ENCODE measurements at regions not wholly inside any gene's neighbourhood (a gene's known extent, or its start where the extent isn't known, plus 50 kb on each side); places are given as distances from the start of the nearest gene placed in this dataset.

- no peaks in the 10 kb centered on the region for H3K9me3 ChIP-seq
- in situ Hi-C loops (cut with MboI; ENCODE audit: low pct_ligation_motif_present in 1 of 4, low pct_unique_long_range_greater_than_20kb in 1 of 4, low sequenced_read_pairs in 3 of 4): no loop called here
- H3K4me3 ChIP-seq: no peak overlapping the region
- WGBS, 2 donors (ENCODE audit: low coverage in 1 of 2): 63% methylated on average over 4 to 7 of the region's 7 CpGs
- intact Hi-C loops (cut with DNase I; ENCODE audit: low total_unique reads): no loop called here
- no peak for DNase-seq
- H3K4me1 ChIP-seq: no peaks in the 10 kb centered on the region
- H3K36me3 ChIP-seq: no peaks in the 10 kb centered on the region
- no peak overlapping the region for H3K27ac ChIP-seq
- TF ChIP-seq POLR2AphosphoS5 (IDR thresholded peaks at IDR 0.05) (no peak), POLR2A (IDR thresholded peaks at IDR 0.05) (no peak), CTCF (IDR thresholded peaks at IDR 0.05) (no peak), EP300 (IDR thresholded peaks at IDR 0.05; ENCODE audit: low read depth) (no peak)
- H3K27me3 ChIP-seq: no peaks in the 10 kb centered on the region
These were observed 120.7 kb upstream of the TMPRSS15 start for GRCh38 chr21:18524097-18524880.

- no peaks in the 10 kb centered on the region for H3K9me3 ChIP-seq
- no peaks in the 10 kb centered on the region for H3K27me3 ChIP-seq
- TF ChIP-seq POLR2A (IDR thresholded peaks at IDR 0.05) (no peak), POLR2AphosphoS5 (IDR thresholded peaks at IDR 0.05) (no peak), CTCF (IDR thresholded peaks at IDR 0.05) (no peak), EP300 (IDR thresholded peaks at IDR 0.05; ENCODE audit: low read depth) (no peak)
- no peak overlapping the region for H3K4me3 ChIP-seq
- no peak for DNase-seq
- intact Hi-C loops (cut with DNase I; ENCODE audit: low total_unique reads) (no loop called here), in situ Hi-C loops (cut with MboI; ENCODE audit: low pct_ligation_motif_present in 1 of 4, low pct_unique_long_range_greater_than_20kb in 1 of 4, low sequenced_read_pairs in 3 of 4) (no loop called here)
- H3K36me3 ChIP-seq: no peaks in the 10 kb centered on the region
- 20 to 22% methylated on average over 1 of the region's 1 CpG for WGBS, 2 donors (ENCODE audit: low coverage in 1 of 2)
- H3K27ac ChIP-seq: no peak overlapping the region
- H3K4me1 ChIP-seq: no peaks in the 10 kb centered on the region
These were observed 125.7 kb upstream of the TMPRSS15 start for GRCh38 chr21:18529254-18529653.

GRCh38 chr21:18542081-18542480 lies 138.5 kb upstream of the TMPRSS15 start:
- H3K4me3 ChIP-seq: no peak overlapping the region
- WGBS, 2 donors (ENCODE audit: low coverage in 1 of 2): 45 to 68% methylated on average over 2 of the region's 2 CpGs
- in situ Hi-C loops (cut with MboI; ENCODE audit: low pct_ligation_motif_present in 1 of 4, low pct_unique_long_range_greater_than_20kb in 1 of 4, low sequenced_read_pairs in 3 of 4): no loop called here

GRCh38 chr21:18545908-18546307 lies 142.3 kb upstream of the TMPRSS15 start:
- in situ Hi-C loops (cut with MboI; ENCODE audit: low pct_ligation_motif_present in 1 of 4, low pct_unique_long_range_greater_than_20kb in 1 of 4, low sequenced_read_pairs in 3 of 4) (no loop called here), intact Hi-C loops (cut with DNase I; ENCODE audit: low total_unique reads) (no loop called here)
- Histone ChIP-seq H3K9me3 (no peaks in the 10 kb centered on the region), H3K36me3 (no peaks in the 10 kb centered on the region), H3K4me1 (no peaks in the 10 kb centered on the region), H3K4me3 (no peak overlapping the region), H3K27me3 (no peaks in the 10 kb centered on the region), H3K27ac (no peak overlapping the region)
- 67 to 86% methylated on average over 1 of the region's 1 CpG for WGBS, 2 donors (ENCODE audit: low coverage in 1 of 2)
- DNase-seq: no peak
- TF ChIP-seq POLR2AphosphoS5 (IDR thresholded peaks at IDR 0.05): no peak
- no peak for TF ChIP-seq CTCF (IDR thresholded peaks at IDR 0.05)
- TF ChIP-seq POLR2A (IDR thresholded peaks at IDR 0.05): no peak
- no peak for TF ChIP-seq EP300 (IDR thresholded peaks at IDR 0.05; ENCODE audit: low read depth)

More at GRCh38 chr21:18542081-18542480, 138.5 kb upstream of the TMPRSS15 start:
- H3K27ac ChIP-seq: no peak overlapping the region
- intact Hi-C loops (cut with DNase I; ENCODE audit: low total_unique reads): no loop called here
- no peaks in the 10 kb centered on the region for H3K27me3 ChIP-seq
- no peak for DNase-seq
- no peaks in the 10 kb centered on the region for H3K36me3 ChIP-seq
- no peak for TF ChIP-seq CTCF (IDR thresholded peaks at IDR 0.05)
- no peak for TF ChIP-seq POLR2A (IDR thresholded peaks at IDR 0.05)
- TF ChIP-seq POLR2AphosphoS5 (IDR thresholded peaks at IDR 0.05): no peak
- no peak for TF ChIP-seq EP300 (IDR thresholded peaks at IDR 0.05; ENCODE audit: low read depth)
- no peaks in the 10 kb centered on the region for H3K4me1 ChIP-seq
- H3K9me3 ChIP-seq: no peaks in the 10 kb centered on the region
